ENCODE measurements at regions not wholly inside any gene's neighbourhood (a gene's known extent, or its start where the extent isn't known, plus 50 kb on each side); places are given as distances from the start of the nearest gene placed in this dataset.
A peak's percentile ranks its signal among the peaks of the same experiment; 100 is the strongest.
"Not testable (repeated sequence)": the region's sequence is repeated elsewhere in the genome, so short reads cannot be mapped to it uniquely, and the experiment has no call there.

GRCh38 chr9:64499541-64499940, 785.5 kb downstream of the FOXD4L5 start:
- H3K4me1 ChIP-seq; H3K9me3 ChIP-seq; H3K4me3 ChIP-seq; DNase-seq (ENCODE audit: low spot score in 2 of 2); H3K27me3 ChIP-seq (ENCODE audit: low read depth); in situ Hi-C loops (cut with MboI; ENCODE audit: low sequenced_read_pairs); H3K36me3 ChIP-seq (replicated peaks): not testable (repeated sequence)

- H3K27me3 ChIP-seq (ENCODE audit: low read depth); H3K36me3 ChIP-seq (replicated peaks); in situ Hi-C loops (cut with MboI; ENCODE audit: low sequenced_read_pairs); H3K4me3 ChIP-seq; H3K9me3 ChIP-seq; DNase-seq (ENCODE audit: low spot score in 2 of 2); H3K4me1 ChIP-seq: not testable (repeated sequence)
These were observed 786.6 kb downstream of the FOXD4L5 start for GRCh38 chr9:64498409-64498808.

GRCh38 chr9:64488544-64488943, 796.5 kb downstream of the FOXD4L5 start:
- H3K36me3 ChIP-seq (replicated peaks); H3K4me1 ChIP-seq; H3K9me3 ChIP-seq; H3K4me3 ChIP-seq; in situ Hi-C loops (cut with MboI; ENCODE audit: low sequenced_read_pairs); H3K27me3 ChIP-seq (ENCODE audit: low read depth): not testable (repeated sequence)
- DNase-seq (ENCODE audit: low spot score in 2 of 2), result peak in 1 of 2 experiments; percentile 14

- in situ Hi-C loops (cut with MboI; ENCODE audit: low sequenced_read_pairs); H3K36me3 ChIP-seq (replicated peaks); DNase-seq (ENCODE audit: low spot score in 2 of 2); H3K4me3 ChIP-seq; H3K27me3 ChIP-seq (ENCODE audit: low read depth); H3K9me3 ChIP-seq; H3K4me1 ChIP-seq: not testable (repeated sequence)
These were observed 798.9 kb downstream of the FOXD4L5 start for GRCh38 chr9:64486067-64486466.

GRCh38 chr9:64479095-64479494, 805.9 kb downstream of the FOXD4L5 start:
- H3K27me3 ChIP-seq (ENCODE audit: low read depth); DNase-seq (ENCODE audit: low spot score in 2 of 2); H3K9me3 ChIP-seq; H3K4me3 ChIP-seq; H3K36me3 ChIP-seq (replicated peaks); H3K4me1 ChIP-seq; in situ Hi-C loops (cut with MboI; ENCODE audit: low sequenced_read_pairs): not testable (repeated sequence)

GRCh38 chr9:64468943-64469342, 816.1 kb downstream of the FOXD4L5 start:
- H3K27me3 ChIP-seq (ENCODE audit: low read depth); H3K36me3 ChIP-seq (replicated peaks); H3K4me3 ChIP-seq; DNase-seq (ENCODE audit: low spot score in 2 of 2); in situ Hi-C loops (cut with MboI; ENCODE audit: low sequenced_read_pairs); H3K4me1 ChIP-seq; H3K9me3 ChIP-seq: not testable (repeated sequence)

- H3K36me3 ChIP-seq (replicated peaks); H3K4me3 ChIP-seq; H3K9me3 ChIP-seq; in situ Hi-C loops (cut with MboI; ENCODE audit: low sequenced_read_pairs); H3K4me1 ChIP-seq; H3K27me3 ChIP-seq (ENCODE audit: low read depth): not testable (repeated sequence)
- peak in 1 of 2 experiments; percentile 6 for DNase-seq (ENCODE audit: low spot score in 2 of 2)
These were observed 818.9 kb downstream of the FOXD4L5 start for GRCh38 chr9:64466052-64466599.

GRCh38 chr9:64461885-64462284, 823.1 kb downstream of the FOXD4L5 start:
- DNase-seq (ENCODE audit: low spot score in 2 of 2); H3K4me3 ChIP-seq; H3K9me3 ChIP-seq; in situ Hi-C loops (cut with MboI; ENCODE audit: low sequenced_read_pairs); H3K36me3 ChIP-seq (replicated peaks); H3K27me3 ChIP-seq (ENCODE audit: low read depth); H3K4me1 ChIP-seq: not testable (repeated sequence)

- H3K36me3 ChIP-seq (replicated peaks); H3K4me3 ChIP-seq; H3K9me3 ChIP-seq; DNase-seq (ENCODE audit: low spot score in 2 of 2); H3K4me1 ChIP-seq; in situ Hi-C loops (cut with MboI; ENCODE audit: low sequenced_read_pairs); H3K27me3 ChIP-seq (ENCODE audit: low read depth): not testable (repeated sequence)
These were observed 826.4 kb downstream of the FOXD4L5 start for GRCh38 chr9:64458642-64459041.

GRCh38 chr9:64455107-64455648, 829.8 kb downstream of the FOXD4L5 start:
- H3K4me1 ChIP-seq; H3K9me3 ChIP-seq; in situ Hi-C loops (cut with MboI; ENCODE audit: low sequenced_read_pairs); H3K36me3 ChIP-seq (replicated peaks); H3K4me3 ChIP-seq; H3K27me3 ChIP-seq (ENCODE audit: low read depth); DNase-seq (ENCODE audit: low spot score in 2 of 2): not testable (repeated sequence)

- H3K36me3 ChIP-seq (replicated peaks); DNase-seq (ENCODE audit: low spot score in 2 of 2); in situ Hi-C loops (cut with MboI; ENCODE audit: low sequenced_read_pairs); H3K4me1 ChIP-seq; H3K27me3 ChIP-seq (ENCODE audit: low read depth); H3K9me3 ChIP-seq; H3K4me3 ChIP-seq: not testable (repeated sequence)
These were observed 832.9 kb downstream of the FOXD4L5 start for GRCh38 chr9:64452134-64452533.

GRCh38 chr9:64450654-64451053, 834.4 kb downstream of the FOXD4L5 start:
- H3K4me1 ChIP-seq; H3K9me3 ChIP-seq; DNase-seq (ENCODE audit: low spot score in 2 of 2); in situ Hi-C loops (cut with MboI; ENCODE audit: low sequenced_read_pairs); H3K4me3 ChIP-seq; H3K27me3 ChIP-seq (ENCODE audit: low read depth); H3K36me3 ChIP-seq (replicated peaks): not testable (repeated sequence)

GRCh38 chr9:64449025-64449424, 836.0 kb downstream of the FOXD4L5 start:
- H3K36me3 ChIP-seq (replicated peaks); H3K27me3 ChIP-seq (ENCODE audit: low read depth); DNase-seq (ENCODE audit: low spot score in 2 of 2); in situ Hi-C loops (cut with MboI; ENCODE audit: low sequenced_read_pairs); H3K4me3 ChIP-seq; H3K9me3 ChIP-seq; H3K4me1 ChIP-seq: not testable (repeated sequence)

GRCh38 chr9:64444909-64445525, 840.0 kb downstream of the FOXD4L5 start:
- H3K36me3 ChIP-seq (replicated peaks); DNase-seq (ENCODE audit: low spot score in 2 of 2); in situ Hi-C loops (cut with MboI; ENCODE audit: low sequenced_read_pairs); H3K27me3 ChIP-seq (ENCODE audit: low read depth); H3K4me3 ChIP-seq; H3K9me3 ChIP-seq; H3K4me1 ChIP-seq: not testable (repeated sequence)

- H3K4me1 ChIP-seq; H3K27me3 ChIP-seq (ENCODE audit: low read depth); in situ Hi-C loops (cut with MboI; ENCODE audit: low sequenced_read_pairs); H3K36me3 ChIP-seq (replicated peaks); H3K4me3 ChIP-seq; H3K9me3 ChIP-seq; DNase-seq (ENCODE audit: low spot score in 2 of 2): not testable (repeated sequence)
These were observed 845.3 kb downstream of the FOXD4L5 start for GRCh38 chr9:64439747-64440146.
